Adrenal gland (tissue), 9 donors: ENCODE measurements at regions not wholly inside any gene's neighbourhood (a gene's known extent, or its start where the extent isn't known, plus 50 kb on each side); places are given as distances from the start of the nearest gene placed in this dataset.

Experiments used
- DNase-seq, 7 donors: peaks; one replicate each; pipeline ENCODE4 v3.0.0-alpha.2; 2019 to 2020
- H3K27ac ChIP-seq, 5 donors: fragments of 200-600 bp; sonication (generic) in 4 of 5; 1 replicate in 3 of 5; 2 replicates in 2 of 5; pipeline versions ENCODE4 v1.5.1 to v1.8.0; 2016 to 2020; ENCODE audit warnings: mild to moderate bottlenecking in 1 of 5
- H3K27me3 ChIP-seq: fragments of 200-600 bp; 2 replicates; pipeline ENCODE4 v1.8.0; 2021
- H3K36me3 ChIP-seq, 2 donors: fragments of 200-600 bp; replicated peaks in 1 of 2; 1 replicate in 1 of 2; 2 replicates in 1 of 2; pipeline versions ENCODE4 v1.5.1 to v1.8.0; 2018 to 2022
- H3K4me1 ChIP-seq, 2 donors: fragments of 200-600 bp; replicated peaks in 1 of 2; 1 replicate in 1 of 2; 2 replicates in 1 of 2; pipeline versions ENCODE4 v1.5.1 to v1.8.0; 2018 to 2021
- H3K4me3 ChIP-seq, 4 donors: fragments of 200-600 bp; sonication (generic) in 3 of 4; one replicate each; pipeline ENCODE4 v1.5.1; 2016 to 2018
- H3K9me3 ChIP-seq, 3 donors: fragments of 200-600 bp; sonication (generic) in 1 of 3; replicated peaks in 1 of 3; 1 replicate in 2 of 3; 2 replicates in 1 of 3; pipeline versions ENCODE4 v1.5.1 to v1.8.0; 2016 to 2021
- POLR2A ChIP-seq, 2 donors: fragments of 450-650 bp; IDR thresholded peaks; one replicate each; pipeline ENCODE4 v1.6.1; 2017; ENCODE audit warnings: antibody characterized with exemption in 2 of 2, mild to moderate bottlenecking in 2 of 2, moderate library complexity in 1 of 2
- WGBS, 4 donors: extraction: QIAGEN DNeasy Blood & Tissue Kit in 2 of 4; methylation state at CpG; one replicate each; pipeline versions ENCODE4 v1.1.5 to v1.1.7; 2013 to 2017; 5-methylcytosine and 5-hydroxymethylcytosine counted together
- intact Hi-C, 2 donors: fragments of 100-400 bp; cut with DNase I; formaldehyde crosslinking; loops; one replicate each; pipeline versions ENCODE4 v1.14.1 to v1.15.0; 2022 to 2023
- TF ChIP-seq, protein P1 (sequence below), 6 experiments: fragments of 450-650 bp in 4 of 6; fragments of 200-600 bp in 2 of 6; sonication (generic) in 1 of 6; IDR thresholded peaks; 1 replicate in 5 of 6; 2 replicates in 1 of 6; pipeline versions ENCODE4 v1.5.1 to v1.8.0; 2016 to 2021; ENCODE audit warnings: antibody characterized with exemption in 6 of 6, mild to moderate bottlenecking in 2 of 6, moderate library complexity in 1 of 6
- donor health status: healthy with polysubstance abuse.
- donor health status: Bipolar disorder and iron deficiency.
- donor health status: DM: yes; HTN: yes; CAD: no.
- donor health status: DM: no; HTN: no; CAD: no.
- donor health status: DM: no; HTN: no; CAD: no.

DNA sequence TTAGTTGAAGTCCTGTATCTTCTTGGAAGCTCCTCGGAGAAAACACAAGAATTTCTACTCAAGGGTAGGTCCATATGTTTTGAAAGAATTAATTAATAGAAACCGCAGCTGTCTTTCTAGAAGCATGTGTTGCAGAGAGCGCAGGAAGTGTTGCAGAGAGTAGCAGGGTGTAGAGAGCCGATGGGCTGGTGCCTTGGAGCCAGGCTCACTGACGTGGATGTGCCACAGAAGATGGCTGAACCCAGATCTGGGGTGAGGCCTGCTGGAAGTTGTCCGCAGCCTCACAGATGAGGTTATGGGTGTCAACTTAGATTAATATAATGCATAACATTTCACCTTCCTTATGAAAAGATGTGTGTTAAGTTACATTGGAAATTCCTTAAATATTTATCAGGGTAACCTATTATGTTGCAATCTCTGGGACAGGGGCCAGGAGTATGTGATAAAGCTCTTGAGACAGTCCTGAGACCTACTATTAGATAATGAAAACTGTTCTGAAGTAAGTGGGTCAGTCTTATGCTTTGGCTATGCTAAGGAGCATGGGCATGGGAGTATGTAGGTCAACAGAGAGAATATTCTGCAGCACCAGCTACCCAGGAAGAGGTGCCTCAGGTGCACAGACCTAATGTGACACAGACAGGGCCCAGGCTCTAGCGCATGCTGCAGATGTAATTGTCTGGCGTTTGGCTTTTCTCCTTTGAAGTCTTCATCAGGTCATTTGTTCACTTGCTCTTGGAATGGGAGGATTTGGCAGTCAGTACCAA lies 973.3 kb downstream of the BCL11B start:
- H3K4me3 ChIP-seq: no peak overlapping the region
- no peak for DNase-seq
- intact Hi-C loops: no loop called here
- H3K27me3 ChIP-seq: no peaks in the 10 kb centered on the region
- TF ChIP-seq, protein P1, sequence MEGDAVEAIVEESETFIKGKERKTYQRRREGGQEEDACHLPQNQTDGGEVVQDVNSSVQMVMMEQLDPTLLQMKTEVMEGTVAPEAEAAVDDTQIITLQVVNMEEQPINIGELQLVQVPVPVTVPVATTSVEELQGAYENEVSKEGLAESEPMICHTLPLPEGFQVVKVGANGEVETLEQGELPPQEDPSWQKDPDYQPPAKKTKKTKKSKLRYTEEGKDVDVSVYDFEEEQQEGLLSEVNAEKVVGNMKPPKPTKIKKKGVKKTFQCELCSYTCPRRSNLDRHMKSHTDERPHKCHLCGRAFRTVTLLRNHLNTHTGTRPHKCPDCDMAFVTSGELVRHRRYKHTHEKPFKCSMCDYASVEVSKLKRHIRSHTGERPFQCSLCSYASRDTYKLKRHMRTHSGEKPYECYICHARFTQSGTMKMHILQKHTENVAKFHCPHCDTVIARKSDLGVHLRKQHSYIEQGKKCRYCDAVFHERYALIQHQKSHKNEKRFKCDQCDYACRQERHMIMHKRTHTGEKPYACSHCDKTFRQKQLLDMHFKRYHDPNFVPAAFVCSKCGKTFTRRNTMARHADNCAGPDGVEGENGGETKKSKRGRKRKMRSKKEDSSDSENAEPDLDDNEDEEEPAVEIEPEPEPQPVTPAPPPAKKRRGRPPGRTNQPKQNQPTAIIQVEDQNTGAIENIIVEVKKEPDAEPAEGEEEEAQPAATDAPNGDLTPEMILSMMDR (IDR thresholded peaks at IDR 0.05): no peak
- TF ChIP-seq POLR2A (IDR thresholded peaks at IDR 0.05): no peak
- 79 to 89% (median 83%) methylated on average over 8 of the region's 8 CpGs for WGBS, 4 donors
- H3K4me1 ChIP-seq: no peaks in the 10 kb centered on the region
- H3K9me3 ChIP-seq: no peaks in the 10 kb centered on the region
- H3K27ac ChIP-seq: no peak overlapping the region
- H3K36me3 ChIP-seq: no peaks in the 10 kb centered on the region

DNA sequence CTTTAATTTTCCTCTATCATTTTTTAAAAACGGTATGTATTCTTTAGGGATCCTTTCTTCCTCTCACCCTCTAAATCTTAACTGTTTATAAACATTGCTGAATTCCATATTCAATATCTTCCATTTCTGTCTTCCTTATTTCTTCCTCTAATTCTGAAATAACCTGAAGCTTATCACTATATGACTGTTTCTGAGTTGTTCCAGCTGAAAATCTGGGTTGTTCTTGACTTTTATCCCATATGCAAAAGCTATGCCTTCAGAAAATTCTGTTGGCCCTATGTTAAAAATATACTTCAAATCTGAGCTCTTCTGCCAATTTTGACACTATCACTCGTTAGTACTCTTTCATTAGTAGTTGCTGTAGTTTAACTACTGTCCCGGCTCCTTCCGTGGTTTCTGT lies 970.3 kb downstream of the BCL11B start:
- no peak for TF ChIP-seq POLR2A (IDR thresholded peaks at IDR 0.05)
- TF ChIP-seq, protein P1 (IDR thresholded peaks at IDR 0.05): no peak
- no peaks in the 10 kb centered on the region for H3K27me3 ChIP-seq
- H3K4me1 ChIP-seq: no peaks in the 10 kb centered on the region
- DNase-seq: no peak
- H3K27ac ChIP-seq: no peak overlapping the region
- H3K9me3 ChIP-seq: no peaks in the 10 kb centered on the region
- no peak overlapping the region for H3K4me3 ChIP-seq
- WGBS, 4 donors: 72 to 88% (median 77%) methylated on average over 4 of the region's 4 CpGs
- intact Hi-C loops: no loop called here
- H3K36me3 ChIP-seq: no peaks in the 10 kb centered on the region

DNA sequence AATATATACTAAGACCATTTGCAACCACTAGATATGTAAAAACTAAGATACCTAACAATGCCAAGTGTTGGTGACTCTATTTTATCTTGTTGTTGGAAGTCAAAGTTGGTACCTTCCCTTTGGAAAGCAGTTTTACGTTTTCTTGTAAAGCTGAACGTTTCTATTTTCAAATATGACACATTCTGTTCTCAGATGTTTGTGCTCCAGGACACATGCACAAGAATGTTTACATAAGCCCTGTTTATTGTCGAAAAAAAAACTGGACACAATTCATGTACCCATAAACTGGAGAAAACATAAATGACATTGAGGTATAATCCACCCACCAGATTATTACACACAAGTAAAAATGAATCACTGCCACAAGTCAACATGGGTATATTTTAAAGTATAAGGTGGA lies 967.4 kb downstream of the BCL11B start:
- no peak for TF ChIP-seq POLR2A (IDR thresholded peaks at IDR 0.05)
- TF ChIP-seq, protein P1 (IDR thresholded peaks at IDR 0.05): no peak
- H3K4me3 ChIP-seq: no peak overlapping the region
- H3K36me3 ChIP-seq: no peaks in the 10 kb centered on the region
- intact Hi-C loops: no loop called here
- no peak overlapping the region for H3K27ac ChIP-seq
- H3K27me3 ChIP-seq: no peaks in the 10 kb centered on the region
- no peaks in the 10 kb centered on the region for H3K4me1 ChIP-seq
- no peaks in the 10 kb centered on the region for H3K9me3 ChIP-seq
- WGBS, 4 donors: 71 to 77% (median 73%) methylated on average over 3 of the region's 3 CpGs
- no peak for DNase-seq

DNA sequence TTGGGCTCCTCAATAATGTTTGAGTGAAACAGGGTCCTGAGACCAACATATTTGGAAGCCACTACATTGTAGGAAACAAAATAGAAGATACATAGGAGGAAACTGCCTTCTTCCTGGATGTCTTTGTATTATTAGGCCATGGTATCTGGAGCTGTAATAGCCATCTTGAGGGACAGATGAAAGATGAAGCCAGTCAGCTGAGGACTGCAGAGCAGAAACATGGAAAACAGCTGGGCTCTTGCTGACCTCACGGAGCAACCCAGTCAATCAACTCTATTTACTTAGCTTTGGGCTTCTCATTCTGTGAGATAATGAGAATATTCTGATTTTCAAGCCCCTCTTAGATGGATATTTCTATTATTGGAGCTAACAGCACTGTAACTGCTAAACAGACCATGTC lies 962.4 kb downstream of the BCL11B start:
- Histone ChIP-seq H3K4me1 (no peaks in the 10 kb centered on the region), H3K9me3 (no peaks in the 10 kb centered on the region), H3K27me3 (no peaks in the 10 kb centered on the region), H3K4me3 (no peak overlapping the region), H3K36me3 (no peaks in the 10 kb centered on the region), H3K27ac (no peak overlapping the region)
- no peak for DNase-seq
- TF ChIP-seq, protein P1 (IDR thresholded peaks at IDR 0.05): no peak
- no peak for TF ChIP-seq POLR2A (IDR thresholded peaks at IDR 0.05)
- WGBS, 4 donors: 58 to 65% (median 62%) methylated on average over 1 of the region's 1 CpG
- intact Hi-C loops: no loop called here
